GF-D8 (cell line): ENCODE measurements at regions not wholly inside any gene's neighbourhood (a gene's known extent, or its start where the extent isn't known, plus 50 kb on each side); places are given as distances from the start of the nearest gene placed in this dataset.
"Not testable (repeated sequence)": the region's sequence is repeated elsewhere in the genome, so short reads cannot be mapped to it uniquely, and the experiment has no call there.

Experiments used
- DNase-seq: peaks from one replicate; lab custom pipeline; 2025; lab: John Stamatoyannopoulos, UW

DNA sequence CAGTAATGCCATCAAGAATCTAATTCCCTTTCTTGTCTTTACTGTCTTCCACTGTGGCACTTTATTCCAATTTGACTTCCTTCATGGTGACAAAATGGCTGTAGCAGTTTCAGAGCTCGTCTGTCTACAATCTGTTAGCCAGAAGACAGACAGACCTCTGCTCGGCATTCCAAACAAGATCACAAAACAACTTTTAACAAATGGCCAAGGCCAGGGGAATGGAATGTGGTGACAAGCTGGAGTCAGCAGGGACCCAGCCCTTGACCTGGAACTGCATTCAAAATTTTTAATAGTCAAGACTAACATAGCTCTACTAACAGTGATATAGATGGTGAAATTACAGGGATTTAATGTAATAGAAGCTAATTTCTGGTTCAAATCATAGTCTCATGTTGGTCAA, 637.2 kb downstream of the ETS1 start:
- DNase-seq: no peak

DNA sequence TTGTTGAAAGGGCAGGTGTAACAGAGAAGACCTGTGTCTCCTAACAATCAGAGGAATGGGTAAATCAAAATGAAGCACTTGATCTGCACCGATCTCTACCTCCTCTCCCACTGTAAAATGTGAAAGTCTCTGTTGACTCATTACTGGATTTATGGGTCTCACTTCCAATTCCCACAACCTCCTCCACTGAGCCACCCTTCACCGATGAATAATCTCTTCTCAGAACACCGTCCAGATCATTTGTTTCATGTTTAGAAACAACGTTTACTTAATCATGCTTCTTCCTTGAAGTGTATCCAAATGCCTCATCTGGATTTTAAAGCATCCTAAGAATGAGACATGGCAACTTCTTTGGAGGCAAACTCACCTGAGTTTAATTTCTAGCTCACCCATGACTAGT, 643.6 kb downstream of the ETS1 start:
- no peak for DNase-seq

DNA sequence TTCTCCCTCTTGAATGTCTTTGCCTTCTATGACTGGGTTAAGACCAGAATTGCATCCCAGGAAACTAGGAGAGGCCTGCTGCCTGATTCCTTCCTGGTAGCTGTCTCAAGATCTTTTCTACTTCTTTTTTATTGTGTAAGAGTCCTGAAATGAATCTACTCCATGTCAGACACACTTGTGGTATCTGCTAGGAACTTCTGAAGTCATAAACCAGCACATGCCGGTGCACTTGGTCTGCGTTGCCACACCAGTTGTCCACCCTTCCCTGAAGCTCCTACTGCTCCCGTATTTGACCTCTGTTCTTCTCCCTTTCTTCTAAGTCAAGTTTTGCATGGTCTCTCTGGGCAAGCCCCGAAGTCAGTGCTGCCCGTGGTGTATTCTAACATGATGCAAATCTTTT, 644.2 kb downstream of the ETS1 start:
- no peak for DNase-seq

DNA sequence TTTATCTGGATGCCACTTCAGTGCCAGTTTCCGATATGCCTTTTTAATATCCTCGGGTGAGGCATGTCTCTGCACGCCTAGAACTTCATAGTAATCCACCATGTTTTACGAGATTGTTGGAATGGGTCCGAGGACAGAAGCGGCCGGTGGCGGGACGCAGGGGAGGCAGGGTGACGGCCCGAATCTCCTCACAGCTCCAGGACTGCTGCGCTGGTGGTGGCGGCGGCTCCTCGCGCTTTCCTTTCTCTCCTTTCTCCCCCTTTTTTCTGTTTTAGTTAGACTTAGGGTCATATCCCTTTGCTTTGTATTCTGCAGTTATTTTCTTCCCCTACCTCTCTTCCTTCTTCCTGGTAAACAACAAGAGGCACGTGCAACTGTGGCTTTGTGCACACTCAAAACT, 645.8 kb downstream of the ETS1 start:
- not testable (repeated sequence) for DNase-seq

DNA sequence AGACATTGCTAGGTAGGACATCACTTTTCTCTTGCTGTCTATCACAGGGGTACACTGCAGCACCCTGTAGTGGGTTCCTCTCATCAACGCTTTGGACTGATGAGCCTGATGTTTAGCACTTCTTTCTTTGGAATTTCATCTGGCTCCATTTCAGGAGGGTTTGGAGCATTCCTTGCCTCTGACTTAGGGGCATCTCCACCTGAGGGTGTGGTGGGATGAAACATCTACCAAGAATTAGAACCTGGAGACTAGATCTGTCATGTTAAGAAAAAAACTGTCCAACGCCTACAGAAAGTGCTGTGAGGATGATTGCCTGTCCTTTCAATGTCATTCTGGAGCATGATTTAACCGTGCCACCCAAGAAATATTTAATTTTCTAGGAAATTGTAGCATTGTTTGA, 648.4 kb downstream of the ETS1 start:
- DNase-seq: no peak

DNA sequence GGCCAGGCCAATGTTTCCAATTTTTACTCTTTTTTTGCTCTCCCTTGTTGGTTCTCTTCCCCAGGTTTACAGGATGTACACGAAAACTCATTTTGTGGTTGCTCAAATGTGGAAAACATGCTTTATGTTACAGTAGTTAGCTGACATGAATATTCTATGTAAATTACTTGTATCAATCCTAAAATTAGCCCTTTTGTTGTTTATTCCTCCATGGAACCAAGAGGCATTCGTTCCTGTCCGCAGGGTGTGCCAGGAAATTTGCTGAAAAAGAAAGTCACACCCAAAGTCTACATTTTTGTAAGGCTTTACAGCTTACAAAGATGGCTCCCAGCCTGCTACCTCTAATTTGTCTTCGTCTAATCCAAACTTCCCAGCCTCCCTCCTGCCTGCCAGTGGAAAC, 652.3 kb downstream of the ETS1 start:
- DNase-seq: no peak

DNA sequence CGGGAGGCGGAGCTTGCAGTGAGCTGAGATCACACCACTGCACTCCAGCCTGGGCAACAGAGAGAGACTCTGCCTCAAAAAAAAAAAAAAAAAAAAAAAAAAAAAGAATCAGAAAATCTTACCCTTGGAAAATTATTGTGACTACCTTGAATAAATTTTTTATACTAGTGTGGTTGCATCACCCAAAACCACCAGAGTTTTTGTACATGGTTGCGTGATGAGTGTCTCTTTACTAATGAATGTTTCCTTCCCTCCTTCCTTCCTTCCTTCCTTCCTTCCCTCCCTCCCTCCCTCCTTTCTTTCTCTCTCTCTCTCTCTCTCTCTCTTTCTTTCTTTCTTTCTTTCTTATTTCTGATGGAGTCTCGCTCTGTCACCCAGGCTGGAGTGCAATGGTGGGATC, 653.4 kb downstream of the ETS1 start:
- DNase-seq: not testable (repeated sequence)

DNA sequence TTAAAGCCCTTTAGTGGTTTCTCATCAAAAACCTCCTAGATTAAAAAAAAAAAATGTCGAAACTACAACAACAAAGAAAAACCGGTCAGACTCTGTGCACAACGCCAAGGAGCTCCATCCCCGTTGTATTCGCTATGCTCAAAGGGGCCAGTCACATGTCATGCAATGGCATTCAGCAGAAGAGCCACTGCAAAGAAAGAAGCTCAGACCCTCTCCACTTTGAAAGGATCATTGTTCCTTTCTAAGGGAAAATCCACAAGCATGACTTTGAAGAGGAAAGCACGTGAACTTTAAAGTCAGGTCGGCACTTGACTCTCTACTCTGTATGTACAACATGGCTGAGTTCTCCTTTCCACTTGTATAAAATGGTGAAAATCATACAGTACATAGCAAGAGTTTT, 655.6 kb downstream of the ETS1 start:
- DNase-seq: no peak

DNA sequence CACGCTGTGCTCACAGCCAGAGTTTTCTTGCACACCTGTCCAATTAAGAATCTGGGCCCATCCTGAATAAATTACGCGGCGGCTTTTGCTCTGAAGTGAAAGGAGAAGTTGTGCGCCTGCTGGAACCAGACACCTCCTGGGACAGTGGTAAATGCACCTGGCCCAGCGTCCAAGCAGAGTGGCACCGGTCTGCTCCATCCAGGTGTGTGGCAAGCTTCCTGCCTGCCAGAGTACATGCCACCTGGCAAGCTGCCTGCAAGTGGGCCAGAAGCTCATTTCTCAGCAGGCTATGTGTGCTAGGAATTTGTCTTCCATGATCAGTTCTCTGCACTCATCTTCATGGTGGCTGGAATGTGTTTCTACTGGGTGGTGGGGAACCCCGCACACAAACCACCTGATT, 660.6 kb downstream of the ETS1 start:
- DNase-seq: no peak

DNA sequence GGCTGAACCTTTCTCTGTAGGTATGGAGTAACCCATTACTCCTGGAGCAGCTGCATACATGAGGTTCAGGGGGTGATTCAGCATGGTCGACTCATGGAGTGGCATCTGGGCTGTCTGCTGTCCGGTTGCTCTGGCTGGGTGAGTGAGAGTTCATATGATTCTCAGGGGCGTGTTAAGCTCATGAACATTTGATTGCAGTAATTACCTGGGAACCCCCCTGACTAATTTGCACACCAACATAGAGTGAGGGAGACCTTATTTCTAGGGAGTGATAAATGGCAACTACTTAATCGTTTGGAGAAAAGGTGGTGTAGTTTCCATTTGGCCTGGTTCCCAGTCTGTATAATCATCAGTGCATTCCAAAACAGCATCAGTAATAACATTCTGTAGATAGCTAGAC, 661.9 kb downstream of the ETS1 start:
- DNase-seq: no peak

DNA sequence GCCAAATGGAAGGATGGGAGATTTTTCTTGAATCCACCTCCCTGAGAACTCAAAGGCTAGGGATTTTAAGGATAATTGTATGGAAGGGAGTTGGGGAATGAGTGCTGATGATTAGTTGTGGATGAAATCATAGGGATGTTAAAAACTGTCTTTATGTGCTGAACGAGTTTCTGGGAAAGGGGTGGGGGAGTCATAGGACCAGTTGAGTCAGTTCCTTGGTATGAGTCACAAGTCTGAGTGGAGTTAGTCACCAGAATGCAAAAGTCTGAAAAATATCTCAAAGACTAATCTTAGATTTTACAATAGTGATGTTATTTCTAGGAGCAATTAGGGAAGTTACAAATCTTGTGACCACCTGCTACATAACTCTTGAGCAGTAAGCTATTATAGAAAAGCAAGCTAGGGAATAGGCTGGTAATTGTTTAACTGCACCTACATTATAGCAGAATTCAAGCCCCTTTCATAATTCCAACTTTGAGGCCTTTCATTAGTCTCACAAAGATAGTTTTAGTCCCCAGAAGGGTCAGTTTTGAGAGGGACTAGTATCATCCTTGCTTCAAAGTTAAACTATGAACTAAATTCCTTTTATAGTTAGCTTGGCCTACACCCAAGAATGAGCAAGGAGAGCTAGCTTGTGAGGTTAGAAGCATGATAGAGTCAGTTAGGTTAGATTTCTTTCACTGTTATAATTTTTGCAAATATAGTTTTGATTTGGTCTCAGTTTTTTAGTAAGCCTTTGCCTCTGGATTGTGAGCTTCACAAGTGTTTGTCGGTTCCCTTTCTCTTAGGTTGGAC, 668.0 kb downstream of the ETS1 start:
- DNase-seq: no peak

DNA sequence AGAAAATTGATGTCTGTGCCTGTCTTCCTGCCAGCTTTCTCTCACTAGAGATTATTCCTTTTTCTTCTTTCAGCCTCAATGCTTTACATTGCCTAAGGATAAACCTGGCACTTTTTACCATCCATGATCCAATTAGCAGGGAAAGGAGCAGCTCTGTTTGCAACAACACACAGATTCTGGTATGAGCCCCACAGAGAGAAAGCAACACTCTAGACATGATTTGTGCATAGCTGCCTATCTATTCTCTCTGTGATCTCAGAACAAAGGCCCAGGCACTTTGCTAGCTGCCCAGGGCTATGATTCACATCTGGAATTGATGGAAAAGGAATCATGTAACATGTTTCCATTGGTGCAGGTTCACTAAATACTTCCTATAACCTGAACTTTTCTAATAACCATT, 685.0 kb downstream of the ETS1 start:
- no peak for DNase-seq

DNA sequence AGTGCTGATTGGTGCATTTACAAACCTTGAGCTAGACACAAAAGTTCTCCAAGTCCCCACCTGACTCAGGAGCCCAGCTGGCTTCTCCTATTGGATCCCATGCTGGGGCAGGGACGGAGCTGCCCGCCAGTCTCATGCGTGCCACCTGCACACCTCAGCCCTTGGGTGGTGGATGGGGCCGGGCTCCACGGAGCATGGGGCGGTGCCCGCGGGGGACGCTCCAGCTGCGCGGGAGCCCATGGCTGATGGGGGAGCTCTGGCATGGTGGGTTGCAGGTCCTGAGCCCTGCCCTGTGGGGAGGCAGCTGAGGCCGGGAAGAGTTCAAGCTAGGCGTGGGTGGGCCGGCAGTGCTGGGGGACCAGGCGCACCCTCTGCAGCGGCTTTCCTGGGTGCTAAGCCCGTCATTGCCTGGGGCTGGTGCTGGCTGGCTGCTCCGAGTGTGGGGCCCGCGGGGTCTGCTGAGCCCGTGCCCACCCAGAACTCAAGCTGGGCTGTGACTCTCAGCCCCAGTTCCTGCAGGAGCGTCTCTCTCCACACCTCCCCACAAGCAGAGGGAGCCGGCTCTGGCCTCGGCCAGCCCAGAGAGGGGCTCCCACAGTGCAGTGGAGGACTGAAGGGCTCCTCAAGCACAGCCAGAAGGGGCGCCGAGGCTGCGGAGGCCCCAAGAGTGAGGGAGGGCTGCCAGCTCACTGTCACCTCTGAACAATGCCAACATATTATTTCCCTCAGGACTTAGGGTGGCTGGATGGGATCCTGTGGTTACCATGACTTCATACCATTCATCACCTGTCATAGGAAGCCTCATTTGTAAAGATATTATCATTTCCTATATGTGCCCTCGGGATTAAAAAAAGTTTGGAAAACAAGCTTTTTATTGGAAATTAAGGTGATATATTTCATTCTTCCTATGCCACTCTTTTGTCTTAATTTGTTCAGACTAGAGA, 688.7 kb downstream of the ETS1 start:
- no peak for DNase-seq

DNA sequence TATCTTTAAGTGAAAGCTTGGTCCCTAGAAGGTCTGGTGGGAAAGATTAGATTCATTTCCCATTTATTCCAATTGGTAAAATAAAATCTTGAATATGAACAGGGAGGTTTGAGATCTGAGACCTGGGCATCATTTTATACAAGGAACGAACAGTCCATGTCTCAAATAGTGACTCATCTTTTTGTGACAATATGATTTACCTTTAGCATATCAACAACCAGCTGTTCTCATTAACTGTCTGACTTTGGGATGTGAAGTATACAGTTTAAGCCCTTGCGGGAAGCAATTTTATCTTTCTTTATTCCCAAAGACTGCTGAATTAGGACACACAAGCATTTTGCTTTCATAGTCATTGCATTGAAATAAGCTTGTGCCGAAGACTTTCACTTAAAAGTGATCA, 691.6 kb downstream of the ETS1 start:
- no peak for DNase-seq

DNA sequence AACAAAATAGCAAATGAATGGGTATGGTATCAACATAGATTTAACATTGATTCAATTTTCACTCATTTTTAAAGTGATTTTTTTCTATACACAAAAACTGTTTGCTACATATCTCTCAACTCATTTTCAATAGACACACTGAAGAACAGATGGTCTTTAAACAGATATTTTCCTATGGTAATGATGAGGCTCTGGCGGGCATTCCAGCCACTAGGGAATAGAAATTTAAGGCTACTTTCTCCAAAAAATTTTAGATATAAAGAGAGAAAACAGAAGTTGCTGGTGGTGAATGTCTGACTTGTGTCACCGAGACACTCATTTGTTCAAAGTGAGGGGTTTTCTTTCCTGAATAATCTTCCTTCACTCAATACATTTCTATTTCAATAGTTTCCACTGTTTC, 693.0 kb downstream of the ETS1 start:
- no peak for DNase-seq

DNA sequence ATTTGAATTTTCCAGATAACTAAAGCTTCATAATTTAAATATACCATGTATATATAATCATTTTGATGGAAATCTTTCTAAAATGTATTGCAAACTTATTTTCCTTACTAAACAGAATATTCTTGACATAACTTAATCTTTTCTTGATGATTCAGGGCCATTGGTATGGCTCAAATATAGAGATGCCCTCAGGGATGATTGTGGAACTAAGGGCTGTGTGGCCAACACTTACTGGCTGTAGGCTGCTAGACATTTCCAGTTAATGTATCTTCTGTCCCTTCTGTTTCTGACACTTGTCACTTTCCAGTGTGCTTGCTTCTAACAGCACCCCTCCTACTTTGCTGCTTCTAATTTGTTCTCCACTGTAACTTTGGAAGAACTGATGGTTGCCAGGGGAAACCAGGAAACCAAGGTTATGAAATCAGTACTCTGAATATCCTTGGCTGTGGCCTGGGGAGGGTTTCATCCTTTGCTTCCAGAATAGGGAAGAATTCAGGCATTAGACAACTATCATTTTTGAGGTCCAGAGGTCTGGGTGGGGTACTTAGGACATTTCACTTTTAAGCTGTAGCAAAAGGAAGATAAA, 697.2 kb downstream of the ETS1 start:
- no peak for DNase-seq

DNA sequence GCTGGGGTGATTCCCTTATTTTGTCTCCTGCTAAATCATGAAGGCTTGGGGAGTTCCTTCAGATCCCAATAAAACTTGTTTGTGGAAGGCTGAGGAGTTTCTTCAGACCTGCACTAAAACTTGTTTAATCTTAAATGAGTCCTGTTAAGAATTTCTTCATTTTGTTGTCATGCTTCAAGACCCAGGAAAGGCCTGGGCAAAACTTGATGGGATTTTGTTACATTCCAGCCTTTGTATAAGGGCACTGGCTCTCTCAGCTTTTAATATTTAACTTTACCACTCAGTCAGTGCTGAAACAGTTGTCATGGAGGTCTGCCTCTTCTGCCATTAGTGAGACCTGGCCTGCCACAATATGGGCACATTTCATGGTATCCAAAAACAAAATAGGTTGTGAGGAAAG, 699.0 kb downstream of the ETS1 start:
- no peak for DNase-seq

DNA sequence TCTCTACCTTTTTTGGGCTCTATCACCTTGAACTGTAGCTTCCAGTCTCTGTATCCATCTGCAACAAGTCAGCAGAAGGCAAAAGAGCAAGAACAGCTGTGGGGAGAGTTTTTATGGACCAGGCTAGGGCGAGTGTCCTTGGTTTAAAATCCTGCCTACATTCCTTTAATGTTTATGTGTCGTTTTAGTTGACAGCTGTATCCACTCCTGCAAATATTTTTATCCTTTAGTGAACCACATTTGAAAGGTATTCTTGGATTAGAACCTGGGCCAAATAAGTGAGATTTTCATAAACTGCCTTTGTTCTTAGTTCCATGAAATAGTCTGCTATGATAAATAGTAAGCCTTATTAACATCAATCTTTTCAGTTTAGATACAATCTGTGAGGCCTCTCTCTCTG, 712.2 kb downstream of the ETS1 start:
- no peak for DNase-seq

DNA sequence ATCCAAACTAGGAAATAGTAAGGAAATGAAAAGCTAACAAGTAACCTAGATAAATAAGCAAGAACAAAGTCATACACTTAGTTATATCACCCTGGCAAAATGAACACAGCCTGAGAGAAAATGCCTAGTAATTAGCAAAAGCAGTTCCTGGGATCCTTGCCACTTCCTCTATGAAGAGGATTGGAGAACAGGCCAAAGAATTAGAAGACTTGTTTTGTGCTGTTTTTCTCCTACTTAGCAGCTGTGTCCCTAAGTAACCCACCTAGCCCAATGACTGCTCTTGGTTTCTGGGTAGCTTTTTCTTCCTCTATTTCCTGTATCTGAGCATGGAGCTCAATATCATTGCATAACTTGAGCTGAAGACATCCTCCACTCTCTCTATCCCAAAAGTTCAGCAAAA, 713.9 kb downstream of the ETS1 start:
- no peak for DNase-seq

DNA sequence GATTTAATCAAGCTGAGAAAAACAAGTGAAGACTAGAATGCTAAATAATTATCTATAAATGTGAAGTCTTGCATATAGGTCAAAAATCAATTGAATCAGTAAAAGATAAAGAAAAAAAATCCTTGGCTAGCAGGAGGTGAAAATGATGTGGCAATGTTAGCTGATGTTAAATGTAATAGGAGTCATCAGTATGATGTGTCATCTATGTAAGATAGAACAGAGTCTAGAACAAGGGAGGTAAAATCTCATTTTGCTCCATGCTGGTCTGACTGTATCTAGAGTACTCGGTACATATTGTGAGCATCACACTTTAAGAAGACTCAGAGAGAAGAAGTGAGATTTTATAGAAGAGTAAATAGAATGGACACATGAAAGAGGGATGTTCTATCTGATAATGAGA, 721.2 kb downstream of the ETS1 start:
- no peak for DNase-seq

DNA sequence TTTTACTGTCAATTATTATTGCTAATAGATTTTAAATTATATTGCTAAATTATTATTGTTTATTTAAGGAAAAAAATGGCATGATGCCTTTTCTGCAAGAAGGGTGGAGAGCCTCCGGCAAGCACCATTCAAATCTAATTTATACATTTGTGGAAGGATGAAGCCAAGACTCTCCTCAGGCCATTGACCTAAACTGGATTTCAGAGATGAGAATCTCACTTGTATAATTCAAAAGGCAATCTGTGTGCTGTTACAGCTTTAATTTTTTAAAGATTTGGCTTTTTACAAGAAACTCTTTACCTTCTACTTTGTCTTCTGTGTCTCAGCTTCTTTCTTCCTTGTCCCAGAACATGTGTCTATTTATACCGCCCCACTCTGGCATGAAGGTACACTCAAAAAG, 722.5 kb downstream of the ETS1 start:
- DNase-seq: no peak

DNA sequence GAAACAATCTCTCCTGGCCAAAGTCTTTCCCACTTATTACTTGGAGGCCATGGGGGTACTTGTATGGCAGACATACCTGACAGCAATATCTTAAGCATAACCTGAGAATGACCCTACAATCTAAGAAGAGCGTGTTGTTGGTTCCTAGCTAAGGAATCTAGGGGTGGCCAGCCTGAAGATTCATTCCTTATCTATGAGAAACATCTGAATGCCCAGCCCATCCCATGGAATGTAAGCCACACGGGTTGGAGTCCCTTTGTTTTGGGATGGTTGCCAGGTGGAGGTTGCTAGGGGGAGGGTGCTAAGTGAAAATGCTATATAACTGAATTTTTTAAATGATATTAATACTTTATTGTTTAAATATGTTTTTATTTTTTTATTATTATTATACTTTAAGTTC, 725.0 kb downstream of the ETS1 start:
- DNase-seq: no peak

DNA sequence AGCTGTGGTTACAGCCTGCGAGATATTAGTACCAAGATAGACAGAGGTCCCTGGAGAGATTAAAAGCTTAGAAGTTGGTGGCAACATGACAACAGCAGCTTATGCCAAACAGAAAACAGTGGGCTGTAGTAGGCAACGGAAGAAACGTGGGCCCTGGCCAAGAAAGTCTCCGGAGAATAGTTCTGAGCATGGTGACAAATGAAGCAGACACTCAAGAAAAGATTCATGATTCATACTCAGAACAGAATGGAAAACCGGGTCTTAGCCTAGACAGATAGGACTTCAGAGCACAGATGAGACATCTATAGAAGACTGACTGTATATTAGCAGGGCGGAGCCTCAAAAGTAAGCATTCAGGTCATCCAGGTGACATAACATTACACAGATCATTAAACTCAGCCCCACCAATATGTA, 727.4 kb downstream of the ETS1 start:
- no peak for DNase-seq
